ENCODE measurements at regions not wholly inside any gene's neighbourhood (a gene's known extent, or its start where the extent isn't known, plus 50 kb on each side); places are given as distances from the start of the nearest gene placed in this dataset.

- no peak for TF ChIP-seq CTCF (IDR thresholded peaks at IDR 0.05; ENCODE audit: extremely low read depth, insufficient read depth, missing control alignments)
- in situ Hi-C loops (cut with MboI; ENCODE audit: low pct_unique_long_range_greater_than_20kb, low sequenced_read_pairs, unreplicated experiment): no loop called here
Measured at GRCh38 chr3:176692199-176692965, 504.9 kb downstream of the TBL1XR1 start.

DNA sequence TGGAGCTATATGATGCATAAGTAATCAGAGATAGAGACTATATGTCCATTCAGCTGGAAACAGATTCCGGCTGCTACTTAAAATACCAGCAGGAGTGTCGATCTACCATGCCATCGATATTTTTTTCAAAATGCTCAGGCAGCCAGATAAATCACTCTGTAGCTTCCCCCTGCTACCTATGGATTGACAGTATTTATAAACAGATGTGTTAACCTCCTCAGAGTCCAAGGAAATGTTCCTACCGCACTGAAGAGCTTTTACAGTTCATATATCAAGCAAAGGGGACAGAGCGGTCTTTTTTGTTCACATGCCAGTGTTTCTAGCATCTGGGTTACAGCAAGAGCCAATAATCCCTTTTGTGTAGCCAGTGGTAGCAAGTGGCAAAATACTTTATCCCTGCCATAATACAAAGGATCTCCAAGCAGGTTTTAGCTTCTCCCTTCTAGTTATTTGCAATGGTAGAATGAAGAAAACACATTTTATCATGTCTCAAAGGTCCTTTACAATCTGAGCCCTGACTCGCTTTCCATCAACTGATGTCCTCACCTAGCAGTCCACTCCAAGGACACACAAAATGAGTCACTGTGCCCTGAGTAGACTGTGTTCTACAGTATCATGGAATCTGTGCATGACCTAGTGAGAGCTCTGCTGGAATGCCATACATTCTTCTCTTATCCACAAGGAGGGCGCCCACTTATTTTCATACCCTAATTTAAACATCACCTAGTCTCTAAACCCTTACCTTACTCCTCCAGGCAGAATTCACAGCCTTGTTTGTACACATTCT is 507.0 kb downstream of the TBL1XR1 start:
- in situ Hi-C loops (cut with MboI; ENCODE audit: low pct_unique_long_range_greater_than_20kb, low sequenced_read_pairs, unreplicated experiment): no loop called here
- no peak for TF ChIP-seq CTCF (IDR thresholded peaks at IDR 0.05; ENCODE audit: extremely low read depth, insufficient read depth, missing control alignments)
- DNase-seq (ENCODE audit: low spot score): no peak

More at GRCh38 chr3:176692199-176692965, 504.9 kb downstream of the TBL1XR1 start:
- DNase-seq (ENCODE audit: low spot score): no peak

DNA sequence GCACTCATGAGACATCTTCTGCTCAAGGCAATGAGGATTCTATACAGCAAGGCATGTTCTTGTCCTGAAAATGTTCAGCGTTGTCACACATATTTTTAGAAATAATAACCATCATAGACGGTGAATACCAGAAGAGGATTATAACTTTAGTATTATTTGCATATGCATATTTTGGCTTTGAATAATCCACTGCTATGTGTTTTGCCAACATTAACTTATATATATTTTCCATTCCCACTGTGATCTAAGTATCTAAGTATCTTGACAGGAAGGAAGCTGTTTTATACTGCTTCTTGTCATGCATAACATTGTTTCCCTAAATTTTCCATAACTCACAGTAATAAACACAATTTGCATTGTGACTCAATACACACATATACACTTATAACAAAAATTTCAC is 509.5 kb downstream of the TBL1XR1 start:
- TF ChIP-seq CTCF (IDR thresholded peaks at IDR 0.05; ENCODE audit: extremely low read depth, insufficient read depth, missing control alignments): no peak
- in situ Hi-C loops (cut with MboI; ENCODE audit: low pct_unique_long_range_greater_than_20kb, low sequenced_read_pairs, unreplicated experiment): no loop called here
- DNase-seq (ENCODE audit: low spot score): no peak

DNA sequence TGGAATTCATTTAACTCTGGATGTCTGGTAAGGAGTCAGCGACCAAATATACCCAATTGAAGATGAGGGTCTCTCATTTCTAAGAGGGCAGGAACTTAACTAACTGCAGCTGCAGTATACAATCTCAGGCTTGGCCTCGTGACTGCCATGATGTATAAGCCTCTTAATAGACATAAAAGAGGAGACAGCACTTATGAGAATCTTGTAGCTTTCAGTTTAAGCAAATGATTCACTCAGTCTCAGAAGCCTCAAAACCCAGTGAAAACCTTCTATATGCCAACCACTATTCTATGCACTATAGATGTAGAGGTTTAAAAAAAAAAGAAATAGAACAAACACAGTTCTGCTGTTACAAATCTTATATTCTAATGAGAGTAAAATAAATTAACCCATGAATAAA is 513.9 kb downstream of the TBL1XR1 start:
- in situ Hi-C loops (cut with MboI; ENCODE audit: low pct_unique_long_range_greater_than_20kb, low sequenced_read_pairs, unreplicated experiment): no loop called here
- no peak for TF ChIP-seq CTCF (IDR thresholded peaks at IDR 0.05; ENCODE audit: extremely low read depth, insufficient read depth, missing control alignments)
- no peak for DNase-seq (ENCODE audit: low spot score)

- DNase-seq (ENCODE audit: low spot score): no peak
- in situ Hi-C loops (cut with MboI; ENCODE audit: low pct_unique_long_range_greater_than_20kb, low sequenced_read_pairs, unreplicated experiment): no loop called here
- TF ChIP-seq CTCF (IDR thresholded peaks at IDR 0.05; ENCODE audit: extremely low read depth, insufficient read depth, missing control alignments): peak; percentile 26
Measured at GRCh38 chr3:176663837-176664831, 533.1 kb downstream of the TBL1XR1 start.

- TF ChIP-seq CTCF (IDR thresholded peaks at IDR 0.05; ENCODE audit: extremely low read depth, insufficient read depth, missing control alignments): no peak
- in situ Hi-C loops (cut with MboI; ENCODE audit: low pct_unique_long_range_greater_than_20kb, low sequenced_read_pairs, unreplicated experiment): no loop called here
- no peak for DNase-seq (ENCODE audit: low spot score)
Measured at GRCh38 chr3:176663387-176663786, 533.9 kb downstream of the TBL1XR1 start.

Data from GM13977 (cell line).